ENCODE measurements at regions not wholly inside any gene's neighbourhood (a gene's known extent, or its start where the extent isn't known, plus 50 kb on each side); places are given as distances from the start of the nearest gene placed in this dataset.

DNA sequence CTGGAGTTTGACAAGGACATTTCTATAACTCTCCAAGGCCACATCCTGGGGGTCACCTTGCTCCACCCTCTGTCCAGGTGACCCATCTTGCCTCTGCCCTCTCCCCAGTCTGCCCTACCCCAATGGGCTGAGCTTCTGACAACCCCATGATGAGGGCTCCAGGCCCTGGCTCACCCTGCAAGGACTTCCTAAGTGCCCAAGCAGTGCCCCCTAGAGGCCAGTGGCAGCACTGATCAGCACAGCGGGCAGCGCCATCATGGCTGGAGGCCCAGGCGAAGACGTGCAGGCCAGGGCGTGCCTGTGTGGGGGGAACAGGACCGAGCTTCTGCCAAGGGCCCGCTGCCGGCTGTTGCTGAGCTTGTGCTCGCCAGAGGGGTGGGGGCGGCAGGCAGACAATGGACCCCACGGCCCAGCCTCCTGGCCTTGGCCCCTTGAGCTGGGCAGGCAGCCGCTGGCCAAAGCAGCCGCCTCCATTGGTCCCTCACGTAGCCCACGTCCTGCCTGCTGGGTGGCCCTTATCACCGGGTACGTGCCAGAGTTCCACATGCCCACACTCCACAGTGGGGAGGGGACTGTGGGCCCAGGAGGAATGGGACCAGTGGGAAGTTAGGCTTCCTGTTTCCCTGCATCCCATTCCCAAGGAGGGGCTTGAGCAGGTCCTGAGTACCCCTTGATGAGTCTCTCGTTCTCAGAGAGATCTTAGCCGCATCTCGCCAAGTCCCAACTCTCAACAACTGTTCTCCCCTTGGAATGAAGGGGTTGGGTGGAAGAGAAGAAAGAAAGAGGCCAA, 64.3 kb downstream of the MRPL14 start (continued):
- TF ChIP-seq EWSR1 (IDR thresholded peaks at IDR 0.05; ENCODE audit: borderline replicate concordance, low read depth, partially characterized antibody) (no peak), PHF20 (IDR thresholded peaks at IDR 0.05; ENCODE audit: partially characterized antibody) (no peak), RBM15 (IDR thresholded peaks at IDR 0.05; ENCODE audit: insufficient read depth, low read length) (no peak), GMEB1 (CRISPR knock-in tag; IDR thresholded peaks at IDR 0.05) (peak; percentile 61), SIN3B (IDR thresholded peaks at IDR 0.05; ENCODE audit: low read depth) (no peak), HDAC2 (IDR thresholded peaks at IDR 0.05) (peak; percentile 81), AFF4 (CRISPR knock-in tag; IDR thresholded peaks at IDR 0.05) (no peak), ZNF174 (CRISPR knock-in tag; IDR thresholded peaks at IDR 0.05) (no peak)
- TF ChIP-seq, protein P1, sequence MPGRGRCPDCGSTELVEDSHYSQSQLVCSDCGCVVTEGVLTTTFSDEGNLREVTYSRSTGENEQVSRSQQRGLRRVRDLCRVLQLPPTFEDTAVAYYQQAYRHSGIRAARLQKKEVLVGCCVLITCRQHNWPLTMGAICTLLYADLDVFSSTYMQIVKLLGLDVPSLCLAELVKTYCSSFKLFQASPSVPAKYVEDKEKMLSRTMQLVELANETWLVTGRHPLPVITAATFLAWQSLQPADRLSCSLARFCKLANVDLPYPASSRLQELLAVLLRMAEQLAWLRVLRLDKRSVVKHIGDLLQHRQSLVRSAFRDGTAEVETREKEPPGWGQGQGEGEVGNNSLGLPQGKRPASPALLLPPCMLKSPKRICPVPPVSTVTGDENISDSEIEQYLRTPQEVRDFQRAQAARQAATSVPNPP (IDR thresholded peaks at IDR 0.05; ENCODE audit: borderline replicate concordance, insufficient read depth, insufficient read length): no peak
- TF ChIP-seq, protein P2, sequence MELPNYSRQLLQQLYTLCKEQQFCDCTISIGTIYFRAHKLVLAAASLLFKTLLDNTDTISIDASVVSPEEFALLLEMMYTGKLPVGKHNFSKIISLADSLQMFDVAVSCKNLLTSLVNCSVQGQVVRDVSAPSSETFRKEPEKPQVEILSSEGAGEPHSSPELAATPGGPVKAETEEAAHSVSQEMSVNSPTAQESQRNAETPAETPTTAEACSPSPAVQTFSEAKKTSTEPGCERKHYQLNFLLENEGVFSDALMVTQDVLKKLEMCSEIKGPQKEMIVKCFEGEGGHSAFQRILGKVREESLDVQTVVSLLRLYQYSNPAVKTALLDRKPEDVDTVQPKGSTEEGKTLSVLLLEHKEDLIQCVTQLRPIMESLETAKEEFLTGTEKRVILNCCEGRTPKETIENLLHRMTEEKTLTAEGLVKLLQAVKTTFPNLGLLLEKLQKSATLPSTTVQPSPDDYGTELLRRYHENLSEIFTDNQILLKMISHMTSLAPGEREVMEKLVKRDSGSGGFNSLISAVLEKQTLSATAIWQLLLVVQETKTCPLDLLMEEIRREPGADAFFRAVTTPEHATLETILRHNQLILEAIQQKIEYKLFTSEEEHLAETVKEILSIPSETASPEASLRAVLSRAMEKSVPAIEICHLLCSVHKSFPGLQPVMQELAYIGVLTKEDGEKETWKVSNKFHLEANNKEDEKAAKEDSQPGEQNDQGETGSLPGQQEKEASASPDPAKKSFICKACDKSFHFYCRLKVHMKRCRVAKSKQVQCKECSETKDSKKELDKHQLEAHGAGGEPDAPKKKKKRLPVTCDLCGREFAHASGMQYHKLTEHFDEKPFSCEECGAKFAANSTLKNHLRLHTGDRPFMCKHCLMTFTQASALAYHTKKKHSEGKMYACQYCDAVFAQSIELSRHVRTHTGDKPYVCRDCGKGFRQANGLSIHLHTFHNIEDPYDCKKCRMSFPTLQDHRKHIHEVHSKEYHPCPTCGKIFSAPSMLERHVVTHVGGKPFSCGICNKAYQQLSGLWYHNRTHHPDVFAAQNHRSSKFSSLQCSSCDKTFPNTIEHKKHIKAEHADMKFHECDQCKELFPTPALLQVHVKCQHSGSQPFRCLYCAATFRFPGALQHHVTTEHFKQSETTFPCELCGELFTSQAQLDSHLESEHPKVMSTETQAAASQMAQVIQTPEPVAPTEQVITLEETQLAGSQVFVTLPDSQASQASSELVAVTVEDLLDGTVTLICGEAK (IDR thresholded peaks at IDR 0.05): no peak
- TF ChIP-seq, protein P2 (CRISPR knock-in tag; IDR thresholded peaks at IDR 0.05): no peak

Data from K562 (cell line).